ENCODE measurements at regions not wholly inside any gene's neighbourhood (a gene's known extent, or its start where the extent isn't known, plus 50 kb on each side); places are given as distances from the start of the nearest gene placed in this dataset.

DNA sequence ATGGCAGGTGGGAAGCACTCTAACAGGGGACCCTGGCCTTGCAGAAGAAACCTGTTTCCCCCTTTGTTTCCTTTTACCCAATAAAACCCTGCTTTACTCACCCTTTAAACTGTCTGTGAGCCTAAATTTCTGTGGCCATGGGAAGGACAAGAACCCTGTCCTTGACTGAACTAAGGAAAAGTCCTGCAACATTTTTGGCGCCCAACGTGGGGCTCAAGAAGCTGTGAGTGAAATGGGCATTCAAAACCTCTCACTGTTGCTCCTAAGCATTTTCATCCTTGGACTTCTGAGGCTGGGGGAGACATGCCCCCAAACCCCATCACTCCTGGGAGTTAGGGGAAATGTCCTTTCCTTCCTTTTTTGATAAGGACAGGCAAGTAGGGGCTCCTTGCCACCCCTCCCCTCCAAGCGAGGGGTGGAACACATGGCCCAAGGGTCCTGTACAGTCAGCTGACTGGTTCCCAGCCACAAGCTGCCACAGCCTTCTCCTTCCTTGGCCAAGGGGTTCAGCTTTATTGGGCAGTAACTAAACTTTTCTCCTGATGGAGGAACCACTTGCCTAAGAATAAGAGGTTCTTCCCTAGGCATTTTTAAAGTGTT, 381.6 kb downstream of the KLF5 start:
- intact Hi-C loops (cut with DNase I): no loop called here
- ATAC-seq (no peak), DNase-seq (no peak)
- Histone ChIP-seq H3K27ac (no peak overlapping the region), H3K27me3 (no peaks in the 10 kb centered on the region), H3K9me3 (peaks cover 0 to 31% (median 3%) of the 10 kb centered on the region in 3 donors), H3K4me1 (no peaks in the 10 kb centered on the region), H3K36me3 (replicated peaks in 1 of 2; ENCODE audit: insufficient read depth in 1 of 2, low read depth in 2 of 2) (no peaks in the 10 kb centered on the region), H3K4me3 (no peak overlapping the region)
- 69 to 89% methylated on average over 3 of the region's 3 CpGs for WGBS, 2 donors
- TF ChIP-seq, protein P1, sequence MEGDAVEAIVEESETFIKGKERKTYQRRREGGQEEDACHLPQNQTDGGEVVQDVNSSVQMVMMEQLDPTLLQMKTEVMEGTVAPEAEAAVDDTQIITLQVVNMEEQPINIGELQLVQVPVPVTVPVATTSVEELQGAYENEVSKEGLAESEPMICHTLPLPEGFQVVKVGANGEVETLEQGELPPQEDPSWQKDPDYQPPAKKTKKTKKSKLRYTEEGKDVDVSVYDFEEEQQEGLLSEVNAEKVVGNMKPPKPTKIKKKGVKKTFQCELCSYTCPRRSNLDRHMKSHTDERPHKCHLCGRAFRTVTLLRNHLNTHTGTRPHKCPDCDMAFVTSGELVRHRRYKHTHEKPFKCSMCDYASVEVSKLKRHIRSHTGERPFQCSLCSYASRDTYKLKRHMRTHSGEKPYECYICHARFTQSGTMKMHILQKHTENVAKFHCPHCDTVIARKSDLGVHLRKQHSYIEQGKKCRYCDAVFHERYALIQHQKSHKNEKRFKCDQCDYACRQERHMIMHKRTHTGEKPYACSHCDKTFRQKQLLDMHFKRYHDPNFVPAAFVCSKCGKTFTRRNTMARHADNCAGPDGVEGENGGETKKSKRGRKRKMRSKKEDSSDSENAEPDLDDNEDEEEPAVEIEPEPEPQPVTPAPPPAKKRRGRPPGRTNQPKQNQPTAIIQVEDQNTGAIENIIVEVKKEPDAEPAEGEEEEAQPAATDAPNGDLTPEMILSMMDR (IDR thresholded peaks at IDR 0.05): no peak
- TF ChIP-seq POLR2A (IDR thresholded peaks at IDR 0.05): no peak

DNA sequence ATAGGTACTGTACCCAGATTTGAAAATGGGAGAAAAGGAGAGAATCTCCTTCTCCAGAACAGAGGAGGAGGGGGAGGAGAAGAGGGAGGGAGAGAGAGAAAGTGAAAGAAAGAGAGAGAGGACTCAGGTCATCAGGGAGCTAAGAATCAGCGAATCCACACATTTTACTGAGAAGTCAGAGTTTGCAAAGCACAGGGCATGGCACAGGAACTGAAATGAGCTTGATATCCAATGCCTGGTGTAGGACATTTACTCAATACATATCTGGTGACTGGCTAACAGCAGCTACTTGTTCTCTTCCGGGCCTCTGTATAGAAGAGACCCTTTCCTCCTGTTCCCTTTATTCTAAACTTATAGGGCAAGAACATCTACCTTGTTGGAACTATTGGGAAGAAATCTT, 375.1 kb downstream of the KLF5 start:
- TF ChIP-seq POLR2A (IDR thresholded peaks at IDR 0.05): no peak
- TF ChIP-seq, protein P1 (IDR thresholded peaks at IDR 0.05): no peak
- H3K27ac ChIP-seq: no peak overlapping the region
- no peak for ATAC-seq
- intact Hi-C loops (cut with DNase I): no loop called here
- H3K27me3 ChIP-seq: no peaks in the 10 kb centered on the region
- H3K36me3 ChIP-seq (replicated peaks in 1 of 2; ENCODE audit: insufficient read depth in 1 of 2, low read depth in 2 of 2): no peaks in the 10 kb centered on the region
- H3K9me3 ChIP-seq: no peaks in the 10 kb centered on the region
- WGBS, 2 donors: 84 to 85% methylated on average over 2 of the region's 2 CpGs
- DNase-seq: no peak
- no peak overlapping the region for H3K4me3 ChIP-seq
- H3K4me1 ChIP-seq: no peaks in the 10 kb centered on the region

DNA sequence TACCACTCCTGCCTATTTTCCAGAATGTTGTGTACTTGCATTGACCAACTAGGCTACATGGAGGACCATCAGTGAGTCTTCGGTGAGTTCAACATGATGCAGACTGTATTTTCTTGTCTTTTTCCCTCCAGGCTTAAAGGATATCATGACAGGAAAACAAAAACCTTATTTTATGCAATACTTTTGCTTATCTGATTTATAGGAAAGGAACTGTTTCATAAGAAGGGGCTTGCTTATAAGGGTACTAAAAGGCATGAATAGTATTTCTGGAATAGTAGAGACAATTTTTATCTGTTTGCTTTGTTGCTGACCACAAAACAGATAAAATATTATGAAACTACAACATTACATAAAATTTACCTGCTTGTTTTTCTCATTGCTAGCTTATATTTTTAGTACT, 374.7 kb downstream of the KLF5 start:
- Histone ChIP-seq H3K9me3 (no peaks in the 10 kb centered on the region), H3K36me3 (replicated peaks in 1 of 2; ENCODE audit: insufficient read depth in 1 of 2, low read depth in 2 of 2) (no peaks in the 10 kb centered on the region), H3K27ac (no peak overlapping the region), H3K4me3 (no peak overlapping the region), H3K27me3 (no peaks in the 10 kb centered on the region), H3K4me1 (no peaks in the 10 kb centered on the region)
- 57 to 79% methylated on average over 1 of the region's 1 CpG for WGBS, 2 donors
- no peak for ATAC-seq
- DNase-seq: no peak
- TF ChIP-seq, protein P1 (IDR thresholded peaks at IDR 0.05): no peak
- no peak for TF ChIP-seq POLR2A (IDR thresholded peaks at IDR 0.05)
- intact Hi-C loops (cut with DNase I): no loop called here

DNA sequence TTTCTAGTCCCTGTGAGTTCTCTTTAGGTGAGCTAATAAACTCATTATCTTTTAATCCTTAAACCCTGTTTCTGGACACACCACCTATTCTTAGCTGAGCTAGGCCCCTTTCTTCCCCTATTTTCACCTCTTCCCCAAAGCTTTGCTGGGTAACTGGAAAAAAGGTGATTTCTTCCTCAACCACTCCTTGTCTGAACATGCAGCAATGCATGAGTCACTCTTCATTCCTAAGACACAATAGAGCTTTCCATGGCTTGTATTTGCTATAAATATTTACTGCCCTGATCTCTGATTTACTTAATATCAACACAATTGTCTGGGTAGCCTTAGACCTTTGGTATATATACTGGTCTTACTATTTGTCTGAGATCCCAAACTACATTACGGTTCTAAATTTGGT, 370.9 kb downstream of the KLF5 start:
- ATAC-seq: no peak
- Histone ChIP-seq H3K9me3 (no peaks in the 10 kb centered on the region), H3K4me3 (no peak overlapping the region), H3K27me3 (no peaks in the 10 kb centered on the region), H3K4me1 (no peaks in the 10 kb centered on the region), H3K36me3 (replicated peaks in 1 of 2; ENCODE audit: insufficient read depth in 1 of 2, low read depth in 2 of 2) (no peaks in the 10 kb centered on the region), H3K27ac (no peak overlapping the region)
- intact Hi-C loops (cut with DNase I): no loop called here
- no peak for DNase-seq
- TF ChIP-seq POLR2A (IDR thresholded peaks at IDR 0.05): no peak
- TF ChIP-seq, protein P1 (IDR thresholded peaks at IDR 0.05): no peak
- 90 to 100% methylated on average over 1 of the region's 1 CpG for WGBS, 2 donors

DNA sequence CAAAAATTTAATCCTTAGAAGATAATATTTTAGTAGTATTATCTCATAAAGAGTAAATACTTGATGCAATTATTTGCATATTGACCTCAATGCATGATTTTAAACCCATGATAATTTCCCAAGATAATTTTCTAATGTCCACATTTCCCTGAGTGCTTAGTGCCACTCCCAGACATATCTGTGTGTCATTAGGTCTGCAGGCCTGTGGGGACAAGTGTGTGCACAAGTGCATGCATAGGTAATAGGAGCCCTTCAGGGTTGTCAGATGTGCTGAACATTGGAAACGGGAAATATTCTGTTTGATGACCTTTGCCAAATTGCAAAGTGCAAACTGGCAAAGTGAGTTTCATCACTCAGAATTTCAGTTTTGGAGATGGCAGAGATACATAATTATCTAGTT, 369.9 kb downstream of the KLF5 start:
- Histone ChIP-seq H3K9me3 (no peaks in the 10 kb centered on the region), H3K27me3 (no peaks in the 10 kb centered on the region), H3K4me1 (no peaks in the 10 kb centered on the region), H3K27ac (no peak overlapping the region), H3K4me3 (no peak overlapping the region), H3K36me3 (replicated peaks in 1 of 2; ENCODE audit: insufficient read depth in 1 of 2, low read depth in 2 of 2) (no peaks in the 10 kb centered on the region)
- TF ChIP-seq, protein P1 (IDR thresholded peaks at IDR 0.05): no peak
- TF ChIP-seq POLR2A (IDR thresholded peaks at IDR 0.05): no peak
- intact Hi-C loops (cut with DNase I): no loop called here
- 68 to 79% methylated on average over 1 of the region's 1 CpG for WGBS, 2 donors
- ATAC-seq: no peak
- no peak for DNase-seq

All from body of pancreas (tissue), 4 donors.